NCI-H2171 treated with DMSO at 0.1 percent for 48 hours (cell line): ENCODE measurements at regions not wholly inside any gene's neighbourhood (a gene's known extent, or its start where the extent isn't known, plus 50 kb on each side); places are given as distances from the start of the nearest gene placed in this dataset.

Experiments used
- DNase-seq: peaks from one replicate; lab custom pipeline; 2025; lab: John Stamatoyannopoulos, UW

- DNase-seq = no peak
Observed at GRCh38 chr4:96175871-96176270, 336.0 kb downstream of the PDHA2 start.

- no peak for DNase-seq
Observed at GRCh38 chr4:96183611-96184010, 343.7 kb downstream of the PDHA2 start.

- DNase-seq = no peak
Observed at GRCh38 chr4:96186593-96186992, 346.7 kb downstream of the PDHA2 start.

GRCh38 chr4:96189761-96190160, 349.9 kb downstream of the PDHA2 start:
- no peak for DNase-seq

GRCh38 chr4:96193061-96193460, 353.2 kb downstream of the PDHA2 start:
- no peak for DNase-seq

GRCh38 chr4:96194993-96195392, 355.1 kb downstream of the PDHA2 start:
- DNase-seq = no peak

- DNase-seq = no peak
Observed at GRCh38 chr4:96205143-96205936, 365.4 kb downstream of the PDHA2 start.

GRCh38 chr4:96227515-96227914, 387.6 kb downstream of the PDHA2 start:
- DNase-seq = no peak

- DNase-seq = no peak
Observed at GRCh38 chr4:96228463-96228862, 388.6 kb downstream of the PDHA2 start.

GRCh38 chr4:96240041-96240440, 400.1 kb downstream of the PDHA2 start:
- no peak for DNase-seq

- no peak for DNase-seq
Observed at GRCh38 chr4:96241819-96242218, 401.9 kb downstream of the PDHA2 start.

GRCh38 chr4:96247096-96247495, 407.2 kb downstream of the PDHA2 start:
- no peak for DNase-seq

- DNase-seq = no peak
Observed at GRCh38 chr4:96248225-96248624, 408.3 kb downstream of the PDHA2 start.

GRCh38 chr4:96260064-96260682, 420.3 kb downstream of the PDHA2 start:
- no peak for DNase-seq

- DNase-seq = no peak
Observed at GRCh38 chr4:96262057-96262456, 422.2 kb downstream of the PDHA2 start.

- DNase-seq = no peak
Observed at GRCh38 chr4:96263291-96263690, 423.4 kb downstream of the PDHA2 start.

GRCh38 chr4:96264941-96265463, 425.1 kb downstream of the PDHA2 start:
- no peak for DNase-seq

GRCh38 chr4:96293806-96294205, 453.9 kb downstream of the PDHA2 start:
- peak; percentile 46 for DNase-seq

GRCh38 chr4:96295143-96295741, 455.3 kb downstream of the PDHA2 start:
- DNase-seq = no peak

- DNase-seq = no peak
Observed at GRCh38 chr4:96301715-96302114, 461.8 kb downstream of the PDHA2 start.

GRCh38 chr4:96305030-96305429, 465.1 kb downstream of the PDHA2 start:
- DNase-seq = no peak

GRCh38 chr4:96312046-96312685, 472.3 kb downstream of the PDHA2 start:
- no peak for DNase-seq

GRCh38 chr4:96315815-96316214, 475.9 kb downstream of the PDHA2 start:
- DNase-seq = no peak
